Duodenal mucosa (tissue), 2 donors: ENCODE measurements at regions not wholly inside any gene's neighbourhood (a gene's known extent, or its start where the extent isn't known, plus 50 kb on each side); places are given as distances from the start of the nearest gene placed in this dataset.

Source experiments
- H3K27ac ChIP-seq: one replicate; pipeline ENCODE4 v1.7.0; 2013; ENCODE audit warnings: low read depth, low read length
- H3K27me3 ChIP-seq, 2 donors: one replicate each; pipeline ENCODE4 v1.7.0; 2013; ENCODE audit warnings: low read length in 2 of 2, control low read depth in 1 of 2; ENCODE audit not compliant: insufficient read depth in 2 of 2, control insufficient read depth in 1 of 2
- H3K36me3 ChIP-seq, 2 donors: one replicate each; pipeline ENCODE4 v1.7.0; 2013; ENCODE audit warnings: low read length in 2 of 2, control low read depth in 1 of 2; ENCODE audit not compliant: insufficient read depth in 2 of 2, control insufficient read depth in 1 of 2
- H3K4me1 ChIP-seq, 2 donors: one replicate each; pipeline ENCODE4 v1.7.0; 2013; ENCODE audit warnings: low read length in 2 of 2, control low read depth in 1 of 2; ENCODE audit not compliant: insufficient read depth in 2 of 2, control insufficient read depth in 1 of 2
- H3K4me3 ChIP-seq, 2 donors: one replicate each; pipeline ENCODE4 v1.7.0; 2013; ENCODE audit warnings: low read length in 2 of 2, low read depth in 1 of 2
- H3K9ac ChIP-seq, 2 donors: one replicate each; pipeline ENCODE4 v1.7.0; 2013; ENCODE audit warnings: low read length in 2 of 2, low read depth in 1 of 2
- H3K9me3 ChIP-seq, 2 donors: one replicate each; pipeline ENCODE4 v1.7.0; 2013; ENCODE audit warnings: low read length in 2 of 2, control low read depth in 1 of 2; ENCODE audit not compliant: control insufficient read depth in 1 of 2

- H3K4me1 ChIP-seq: no peaks in the 10 kb centered on the region
- H3K27ac ChIP-seq: no peak overlapping the region
- H3K9me3 ChIP-seq: no peaks in the 10 kb centered on the region
- no peak overlapping the region for H3K4me3 ChIP-seq
- no peak overlapping the region for H3K9ac ChIP-seq
- no peaks in the 10 kb centered on the region for H3K36me3 ChIP-seq
- no peaks in the 10 kb centered on the region for H3K27me3 ChIP-seq
These were observed 540.9 kb upstream of the RAB6C start for GRCh38 chr2:129438501-129439057.

GRCh38 chr2:129439406-129440302 lies 539.8 kb upstream of the RAB6C start:
- Histone ChIP-seq H3K27me3 (no peaks in the 10 kb centered on the region), H3K4me3 (no peak overlapping the region), H3K4me1 (no peaks in the 10 kb centered on the region), H3K9ac (no peak overlapping the region), H3K36me3 (no peaks in the 10 kb centered on the region), H3K27ac (no peak overlapping the region), H3K9me3 (no peaks in the 10 kb centered on the region)

DNA sequence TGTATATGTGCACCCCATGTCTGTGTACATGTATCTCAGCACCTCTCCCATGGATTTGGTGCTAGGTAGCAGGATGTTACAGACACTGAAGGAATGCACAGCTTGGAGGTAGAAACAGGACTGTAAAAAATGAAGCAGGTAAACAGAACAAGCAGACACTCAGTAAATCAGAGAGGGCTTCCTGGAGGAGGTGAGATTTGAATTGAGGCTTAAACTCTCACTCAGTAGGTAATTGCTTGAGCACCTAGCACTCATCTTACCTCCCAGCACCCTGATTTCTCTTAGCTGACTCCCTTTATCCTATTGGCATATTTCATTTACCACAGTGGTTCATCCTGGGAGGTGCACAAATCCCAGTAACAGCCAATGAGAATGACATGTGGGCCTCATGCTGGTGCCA lies 537.9 kb upstream of the RAB6C start:
- H3K9me3 ChIP-seq: no peaks in the 10 kb centered on the region
- no peak overlapping the region for H3K4me3 ChIP-seq
- no peaks in the 10 kb centered on the region for H3K27me3 ChIP-seq
- no peak overlapping the region for H3K27ac ChIP-seq
- H3K9ac ChIP-seq: no peak overlapping the region
- no peaks in the 10 kb centered on the region for H3K4me1 ChIP-seq
- H3K36me3 ChIP-seq: no peaks in the 10 kb centered on the region

DNA sequence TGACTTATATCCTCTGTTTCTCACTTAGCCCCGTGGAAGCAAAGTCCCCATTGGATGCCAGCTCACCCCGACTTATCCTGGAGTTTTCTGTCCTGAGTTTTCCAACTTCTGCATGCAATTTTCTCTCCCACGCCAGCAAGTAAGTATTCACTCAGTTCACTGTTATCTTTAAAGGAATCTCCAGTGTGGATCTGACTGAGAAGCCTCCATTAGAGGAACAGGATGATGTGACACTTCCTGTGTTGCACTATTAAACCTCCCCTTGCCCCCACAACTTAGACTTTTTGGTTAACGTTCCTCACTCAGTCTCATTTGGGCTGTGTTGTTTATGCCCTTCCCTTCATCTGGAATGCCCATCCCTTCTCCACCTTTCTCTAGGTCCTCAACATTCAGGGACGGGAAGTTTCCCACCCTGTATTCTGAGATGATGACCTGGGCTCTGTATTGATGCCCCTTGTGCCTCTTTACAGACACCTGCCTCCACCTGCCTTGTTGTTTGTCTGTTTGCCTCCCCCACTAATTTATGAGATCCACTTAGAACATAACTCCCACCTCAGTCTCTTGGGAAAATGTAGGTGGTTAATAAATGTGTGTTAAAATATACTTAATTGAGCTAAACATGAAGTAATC lies 536.1 kb upstream of the RAB6C start:
- Histone ChIP-seq H3K27ac (no peak overlapping the region), H3K4me3 (no peak overlapping the region), H3K36me3 (no peaks in the 10 kb centered on the region), H3K9me3 (no peaks in the 10 kb centered on the region), H3K4me1 (no peaks in the 10 kb centered on the region), H3K9ac (no peak overlapping the region), H3K27me3 (no peaks in the 10 kb centered on the region)

- Histone ChIP-seq H3K4me1 (no peaks in the 10 kb centered on the region), H3K9me3 (no peaks in the 10 kb centered on the region), H3K27me3 (no peaks in the 10 kb centered on the region), H3K9ac (no peak overlapping the region), H3K36me3 (no peaks in the 10 kb centered on the region), H3K4me3 (no peak overlapping the region), H3K27ac (no peak overlapping the region)
These were observed 535.4 kb upstream of the RAB6C start for GRCh38 chr2:129443865-129444739.

DNA sequence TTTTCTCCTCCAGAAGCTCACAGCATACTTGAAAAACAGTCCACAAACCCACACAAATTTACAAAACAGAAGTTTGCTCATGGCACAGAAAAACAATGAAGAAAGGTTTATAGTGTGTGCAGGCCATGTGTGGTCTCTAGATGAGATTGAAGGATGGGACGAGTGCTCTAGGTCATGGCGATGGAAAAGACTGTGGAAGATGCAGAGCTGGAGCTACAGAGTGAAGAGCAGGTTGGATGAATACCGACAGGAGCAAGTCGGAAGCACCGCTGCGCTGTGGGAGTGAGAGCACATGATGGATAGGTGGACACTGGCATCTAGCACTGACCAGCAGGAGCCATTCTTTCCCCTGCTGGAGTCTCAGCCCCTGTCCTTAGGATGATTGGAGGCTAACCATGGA lies 534.7 kb upstream of the RAB6C start:
- H3K27ac ChIP-seq: no peak overlapping the region
- no peaks in the 10 kb centered on the region for H3K4me1 ChIP-seq
- no peaks in the 10 kb centered on the region for H3K9me3 ChIP-seq
- no peak overlapping the region for H3K4me3 ChIP-seq
- H3K9ac ChIP-seq: no peak overlapping the region
- no peaks in the 10 kb centered on the region for H3K36me3 ChIP-seq
- H3K27me3 ChIP-seq: no peaks in the 10 kb centered on the region

- H3K9ac ChIP-seq: no peak overlapping the region
- no peaks in the 10 kb centered on the region for H3K4me1 ChIP-seq
- no peak overlapping the region for H3K27ac ChIP-seq
- H3K9me3 ChIP-seq: no peaks in the 10 kb centered on the region
- H3K27me3 ChIP-seq: no peaks in the 10 kb centered on the region
- H3K36me3 ChIP-seq: no peaks in the 10 kb centered on the region
- H3K4me3 ChIP-seq: no peak overlapping the region
These were observed 522.8 kb upstream of the RAB6C start for GRCh38 chr2:129456691-129457090.

DNA sequence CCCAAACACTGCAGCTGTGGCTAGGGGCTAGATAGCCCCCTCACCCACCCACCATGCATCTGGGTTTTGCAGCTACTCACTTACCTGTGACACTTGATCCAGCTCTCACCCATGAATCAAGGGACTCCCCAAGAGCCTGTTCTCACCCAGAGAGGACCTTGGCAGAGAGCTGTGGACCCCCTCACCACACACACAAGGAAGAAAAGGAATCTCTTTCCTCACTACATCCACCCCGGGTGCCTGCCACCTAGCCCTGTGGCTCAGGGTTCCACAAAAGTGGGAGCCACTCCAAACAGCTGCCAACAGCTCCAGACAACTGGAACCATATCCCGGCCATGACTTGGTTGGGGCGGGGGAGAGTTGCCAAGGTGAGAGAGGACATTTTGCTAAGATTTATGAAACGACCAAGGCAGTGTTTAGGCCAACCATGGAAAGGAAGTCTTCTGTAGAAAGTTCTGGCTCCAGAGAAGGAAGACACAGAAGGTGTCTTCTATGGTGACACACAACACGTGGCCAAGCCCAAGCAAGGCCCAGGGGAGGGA lies 522.1 kb upstream of the RAB6C start:
- Histone ChIP-seq H3K27me3 (no peaks in the 10 kb centered on the region), H3K36me3 (no peaks in the 10 kb centered on the region), H3K9ac (no peak overlapping the region), H3K9me3 (no peaks in the 10 kb centered on the region), H3K4me3 (no peak overlapping the region), H3K27ac (no peak overlapping the region), H3K4me1 (no peaks in the 10 kb centered on the region)

GRCh38 chr2:129458006-129458405 lies 521.5 kb upstream of the RAB6C start:
- H3K27ac ChIP-seq: no peak overlapping the region

More at GRCh38 chr2:129458006-129458405, 521.5 kb upstream of the RAB6C start:
- no peak overlapping the region for H3K4me3 ChIP-seq
- no peaks in the 10 kb centered on the region for H3K27me3 ChIP-seq
- H3K36me3 ChIP-seq: no peaks in the 10 kb centered on the region
- no peaks in the 10 kb centered on the region for H3K9me3 ChIP-seq
- H3K4me1 ChIP-seq: no peaks in the 10 kb centered on the region
- no peak overlapping the region for H3K9ac ChIP-seq
